ENCODE measurements at regions not wholly inside any gene's neighbourhood (a gene's known extent, or its start where the extent isn't known, plus 50 kb on each side); places are given as distances from the start of the nearest gene placed in this dataset.

GRCh38 chr9:88870627-88871026, 120.6 kb upstream of the S1PR3 start:
- BruUV-seq (replicated peaks), result no TSS peak
- CTCF ChIA-PET, result no interaction called here
- Mint-ChIP-seq H3K27me3 (ENCODE audit: unreplicated experiment) (peaks cover 27% of the 10 kb centered on the region), H3K36me3 (ENCODE audit: insufficient read depth, unreplicated experiment) (no peaks in the 10 kb centered on the region), H3K27ac (ENCODE audit: unreplicated experiment) (no peak overlapping the region), H3K4me1 (ENCODE audit: low read depth, unreplicated experiment) (peaks cover 7% of the 10 kb centered on the region), H3K4me3 (ENCODE audit: low read depth, unreplicated experiment) (no peak overlapping the region), H3K9me3 (ENCODE audit: low read depth, unreplicated experiment) (no peaks in the 10 kb centered on the region)
- intact Hi-C loops (cut with micrococcal nuclease; ENCODE audit: unreplicated experiment), result no loop called here
- TF ChIP-seq CTCF (IDR thresholded peaks at IDR 0.05; ENCODE audit: unreplicated experiment), result no peak
- no peak for DNase-seq

DNA sequence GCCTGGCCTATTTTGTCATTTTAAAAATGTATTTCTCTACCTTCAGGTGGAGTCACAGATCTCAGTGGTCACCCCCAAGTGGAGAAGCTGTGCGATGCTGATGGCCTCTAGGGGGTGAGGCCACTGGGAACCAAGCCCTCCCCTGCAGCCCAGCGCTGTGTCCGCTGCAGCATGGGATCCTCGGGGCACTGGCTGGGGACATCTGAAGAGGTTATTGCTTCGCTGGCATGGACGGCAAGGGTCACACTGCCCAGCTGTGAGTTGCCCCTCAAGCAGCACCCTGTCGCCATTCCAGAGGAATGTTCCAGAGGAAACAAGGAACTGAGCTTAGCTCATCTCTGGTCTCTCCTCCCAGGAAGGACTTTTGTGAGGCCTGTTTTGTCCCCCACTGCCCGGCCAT, 119.6 kb upstream of the S1PR3 start:
- no peak for TF ChIP-seq CTCF (IDR thresholded peaks at IDR 0.05; ENCODE audit: unreplicated experiment)
- intact Hi-C loops (cut with micrococcal nuclease; ENCODE audit: unreplicated experiment), result no loop called here
- BruUV-seq (replicated peaks), result no TSS peak
- Mint-ChIP-seq H3K27ac (ENCODE audit: unreplicated experiment) (no peak overlapping the region), H3K4me1 (ENCODE audit: low read depth, unreplicated experiment) (peaks cover 7% of the 10 kb centered on the region), H3K36me3 (ENCODE audit: insufficient read depth, unreplicated experiment) (no peaks in the 10 kb centered on the region), H3K4me3 (ENCODE audit: low read depth, unreplicated experiment) (no peak overlapping the region), H3K27me3 (ENCODE audit: unreplicated experiment) (peaks cover 27% of the 10 kb centered on the region), H3K9me3 (ENCODE audit: low read depth, unreplicated experiment) (no peaks in the 10 kb centered on the region)
- CTCF ChIA-PET, result no interaction called here
- no peak for DNase-seq

DNA sequence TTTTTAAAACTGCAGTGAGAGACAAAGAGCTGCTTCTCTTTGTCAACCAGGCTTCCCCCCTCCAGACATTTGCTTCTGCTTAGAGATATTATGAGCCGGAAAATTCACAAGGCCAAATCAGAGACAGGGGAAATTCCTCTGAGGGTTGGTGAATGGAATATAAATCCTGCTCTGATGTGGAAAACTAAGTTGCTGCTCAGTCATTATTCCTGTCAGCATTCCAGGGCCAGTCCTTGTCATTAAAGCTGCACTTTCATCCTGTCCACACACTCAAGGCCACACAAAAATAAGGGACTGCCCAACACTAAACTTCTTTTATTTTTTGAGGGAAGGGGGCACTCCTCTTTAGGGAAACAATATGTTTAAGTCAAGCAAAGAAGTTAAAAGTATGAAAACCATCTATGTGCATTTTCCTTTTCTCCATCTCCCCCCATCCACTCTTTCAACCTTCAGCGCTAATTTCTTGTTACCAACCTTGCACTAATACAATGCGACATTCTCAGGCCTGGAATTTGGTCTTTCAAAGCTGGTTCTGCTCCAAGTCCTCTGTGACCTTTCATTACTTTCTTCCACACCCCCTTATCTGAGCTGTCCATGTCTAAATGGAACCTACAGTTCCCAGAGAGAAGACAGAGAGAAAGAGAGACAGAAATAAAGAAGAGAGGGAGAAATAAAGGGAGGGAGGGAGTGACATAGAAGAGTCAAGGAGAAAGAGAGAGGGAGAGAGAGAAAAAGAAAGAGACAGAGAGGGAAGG, 118.9 kb upstream of the S1PR3 start:
- Mint-ChIP-seq H3K9me3 (ENCODE audit: low read depth, unreplicated experiment) (no peaks in the 10 kb centered on the region), H3K36me3 (ENCODE audit: insufficient read depth, unreplicated experiment) (no peaks in the 10 kb centered on the region), H3K4me1 (ENCODE audit: low read depth, unreplicated experiment) (peaks cover 7% of the 10 kb centered on the region), H3K4me3 (ENCODE audit: low read depth, unreplicated experiment) (no peak overlapping the region), H3K27ac (ENCODE audit: unreplicated experiment) (no peak overlapping the region), H3K27me3 (ENCODE audit: unreplicated experiment) (peaks cover 27% of the 10 kb centered on the region)
- BruUV-seq (replicated peaks), result no TSS peak
- CTCF ChIA-PET, result no interaction called here
- DNase-seq, result no peak
- no peak for TF ChIP-seq CTCF (IDR thresholded peaks at IDR 0.05; ENCODE audit: unreplicated experiment)
- intact Hi-C loops (cut with micrococcal nuclease; ENCODE audit: unreplicated experiment), result no loop called here

DNA sequence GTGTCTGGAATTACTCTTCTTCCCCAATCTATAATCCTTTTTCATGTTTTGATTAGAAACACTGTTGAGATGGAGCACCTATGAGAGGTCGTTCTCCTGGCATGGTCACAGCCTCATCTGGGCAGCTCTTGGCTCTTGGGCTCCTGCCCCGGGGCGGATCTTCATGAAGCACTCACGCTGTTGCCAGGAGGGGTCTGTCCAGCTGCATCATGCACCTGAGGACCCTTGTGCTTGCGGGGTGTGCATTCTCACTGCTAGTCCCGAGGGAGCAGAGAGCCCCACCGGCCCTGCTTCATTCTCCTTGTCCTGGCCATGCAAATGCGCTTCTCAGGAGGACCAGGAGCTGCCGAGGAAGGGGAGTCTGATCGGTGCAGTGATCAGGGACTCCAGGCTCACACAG, 117.6 kb upstream of the S1PR3 start:
- Mint-ChIP-seq H3K27me3 (ENCODE audit: unreplicated experiment) (peaks cover 27% of the 10 kb centered on the region), H3K9me3 (ENCODE audit: low read depth, unreplicated experiment) (no peaks in the 10 kb centered on the region), H3K4me1 (ENCODE audit: low read depth, unreplicated experiment) (peaks cover 7% of the 10 kb centered on the region), H3K27ac (ENCODE audit: unreplicated experiment) (no peak overlapping the region), H3K36me3 (ENCODE audit: insufficient read depth, unreplicated experiment) (no peaks in the 10 kb centered on the region), H3K4me3 (ENCODE audit: low read depth, unreplicated experiment) (no peak overlapping the region)
- TF ChIP-seq CTCF (IDR thresholded peaks at IDR 0.05; ENCODE audit: unreplicated experiment), result no peak
- no peak for DNase-seq
- intact Hi-C loops (cut with micrococcal nuclease; ENCODE audit: unreplicated experiment), result no loop called here
- CTCF ChIA-PET, result no interaction called here
- BruUV-seq (replicated peaks), result no TSS peak

All from Calu3 (cell line).